PC-3 (cell line): ENCODE measurements at regions not wholly inside any gene's neighbourhood (a gene's known extent, or its start where the extent isn't known, plus 50 kb on each side); places are given as distances from the start of the nearest gene placed in this dataset.

Experiments used
- CTCF ChIP-seq: fragments of 300-600 bp; sonication (generic); conservative IDR thresholded peaks from 2 replicates; pipeline ENCODE4 v1.5.1; 2017; ENCODE audit warnings: antibody characterized with exemption, low read depth, mild to moderate bottlenecking, low read length
- EZH2 ChIP-seq: fragments of 300-600 bp; sonication (generic); IDR thresholded peaks from one replicate; pipeline ENCODE4 v1.6.1; 2017; ENCODE audit warnings: antibody characterized with exemption, mild to moderate bottlenecking, low read length; ENCODE audit not compliant: unreplicated experiment
- EZH2phosphoT487 ChIP-seq: fragments of 300-600 bp; sonication (generic); IDR thresholded peaks from 2 replicates; pipeline ENCODE4 v1.6.1; 2018; ENCODE audit warnings: mild to moderate bottlenecking, antibody characterized with exemption, low read length, borderline replicate concordance

DNA sequence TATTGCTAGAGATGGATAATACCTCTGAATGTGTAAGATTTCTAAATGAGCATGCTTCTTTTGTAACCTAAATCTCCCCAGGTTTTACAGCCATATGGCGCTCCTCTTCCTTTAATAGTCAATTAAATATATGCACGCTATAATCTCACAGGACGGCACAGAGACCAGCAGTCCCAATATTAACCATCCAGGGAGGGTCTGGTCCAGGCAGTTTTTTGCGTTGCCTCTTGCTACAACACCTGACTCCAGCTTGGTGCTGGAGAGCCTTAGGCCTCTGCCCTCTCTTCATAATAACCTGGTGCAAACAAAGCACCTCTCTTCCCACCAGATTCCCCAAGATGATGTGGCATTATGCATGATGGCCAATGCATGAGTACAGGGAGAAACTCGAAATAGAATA is 183.4 kb downstream of the LY86 start:
- no peak for TF ChIP-seq CTCF
- no peak for TF ChIP-seq EZH2
- no peak for TF ChIP-seq EZH2phosphoT487
